HG02759 (cell line): ENCODE measurements at regions not wholly inside any gene's neighbourhood (a gene's known extent, or its start where the extent isn't known, plus 50 kb on each side); places are given as distances from the start of the nearest gene placed in this dataset.

Experiments
- ATAC-seq: cut with Tn5 transposase; IDR thresholded peaks from one replicate; pipeline ENCODE4 v1.9.1; 2021; ENCODE audit warnings: mild to moderate bottlenecking, moderate library complexity; ENCODE audit not compliant: unreplicated experiment

GRCh38 chr13:99862244-99862643 is 109.3 kb downstream of the ZIC5 start:
- ATAC-seq = no peak

GRCh38 chr13:99861771-99862170 is 109.8 kb downstream of the ZIC5 start:
- ATAC-seq = no peak

DNA sequence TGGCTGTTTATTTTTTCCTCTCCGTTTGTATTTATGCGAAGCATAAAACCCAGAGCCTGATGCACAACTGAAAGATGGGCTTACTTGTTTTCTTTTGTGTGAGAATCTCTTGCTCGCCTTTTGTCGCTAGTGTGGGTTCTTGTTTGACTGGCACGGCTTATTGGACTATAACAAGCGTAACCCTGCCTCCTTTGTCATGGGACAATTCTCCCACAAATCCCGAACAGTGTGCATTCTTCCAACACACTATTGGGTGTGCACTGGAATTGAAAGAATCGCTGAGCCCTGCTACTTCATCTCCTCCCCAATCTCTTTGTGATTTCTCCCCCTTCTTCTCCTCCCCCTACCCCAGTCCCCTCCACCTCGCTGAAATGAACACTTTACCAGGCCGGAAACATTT is 110.8 kb downstream of the ZIC5 start:
- ATAC-seq = no peak

- ATAC-seq = peak; percentile 87
Measured at GRCh38 chr13:99859178-99860177, 112.1 kb downstream of the ZIC5 start.

DNA sequence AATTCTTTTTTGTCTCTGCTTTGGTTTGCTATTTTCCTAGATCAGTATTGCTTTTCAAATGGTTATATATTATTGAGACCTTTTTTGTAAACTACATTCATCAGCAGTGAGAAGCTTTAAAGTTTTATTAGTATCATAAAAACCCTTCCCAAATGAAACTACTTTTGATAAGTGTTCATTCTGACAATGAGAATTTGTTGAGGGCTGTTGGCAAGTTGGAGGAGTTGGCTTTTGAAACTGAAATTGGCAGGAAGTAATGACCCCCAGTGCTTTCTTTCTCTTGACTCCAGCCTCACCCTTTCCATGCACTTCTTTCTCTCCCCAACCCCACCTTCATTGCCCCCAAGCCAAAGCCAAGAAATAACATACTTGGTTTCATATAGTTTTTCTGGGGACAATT is 113.8 kb downstream of the ZIC5 start:
- ATAC-seq = no peak

DNA sequence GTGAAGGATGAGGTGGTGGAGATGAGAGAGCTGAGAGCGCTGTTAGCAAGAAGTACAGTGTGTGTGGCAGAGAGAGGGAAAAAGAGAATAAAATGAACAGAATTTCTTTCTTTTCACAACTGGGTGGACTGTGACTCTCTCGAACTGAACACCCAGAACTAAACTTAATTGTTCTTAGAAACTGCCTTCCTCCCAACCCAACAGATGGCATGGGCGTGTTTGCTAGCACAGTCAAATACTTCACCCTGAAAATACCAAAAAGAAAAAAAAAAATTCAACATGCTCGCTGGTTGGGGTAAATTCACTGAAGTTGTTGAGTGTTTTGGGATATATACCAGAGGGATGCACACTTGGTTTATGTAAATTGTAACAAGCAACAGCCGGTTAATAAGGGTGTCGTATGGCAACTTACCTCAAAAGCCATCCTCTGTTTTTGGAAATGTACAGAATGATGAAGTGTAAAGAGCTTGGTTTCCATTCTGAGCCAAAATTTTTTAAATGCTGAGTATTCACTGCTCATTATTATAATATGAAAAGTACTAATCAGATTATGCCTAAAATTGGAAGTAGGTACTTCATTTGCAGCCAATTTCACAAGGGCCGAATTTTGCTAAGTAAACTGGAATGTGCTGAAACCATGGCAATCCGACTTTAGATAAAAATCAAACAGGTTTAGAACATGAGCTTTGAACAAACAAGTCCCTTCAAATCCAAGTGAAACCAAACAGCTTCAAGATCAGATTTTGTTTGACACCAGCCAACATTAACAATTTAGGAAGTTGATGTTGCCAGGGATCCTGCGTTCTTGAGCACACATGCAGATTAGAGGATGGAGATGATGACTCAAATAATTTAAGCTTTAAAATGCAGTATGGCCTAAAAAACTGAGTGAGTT is 115.8 kb downstream of the ZIC5 start:
- ATAC-seq = no peak

DNA sequence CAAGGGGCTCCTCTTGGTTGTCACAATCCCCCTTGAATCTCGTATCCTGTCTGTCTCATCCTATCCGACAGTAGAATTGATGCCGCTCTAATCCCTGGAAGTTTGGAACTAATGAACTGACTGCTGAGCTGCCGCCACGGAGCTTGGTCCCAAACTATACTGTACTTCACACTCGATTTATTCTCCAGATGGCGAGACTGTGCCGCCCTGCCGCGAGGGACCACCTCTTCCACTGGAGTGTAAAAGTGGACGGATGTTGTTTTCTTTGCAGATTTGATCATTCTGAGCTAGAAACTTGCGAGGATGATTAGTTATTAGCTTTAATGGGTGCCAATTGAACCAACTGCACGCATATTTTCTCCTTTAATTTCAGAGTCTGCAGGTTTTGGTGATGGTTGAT is 117.2 kb downstream of the ZIC5 start:
- no peak for ATAC-seq

DNA sequence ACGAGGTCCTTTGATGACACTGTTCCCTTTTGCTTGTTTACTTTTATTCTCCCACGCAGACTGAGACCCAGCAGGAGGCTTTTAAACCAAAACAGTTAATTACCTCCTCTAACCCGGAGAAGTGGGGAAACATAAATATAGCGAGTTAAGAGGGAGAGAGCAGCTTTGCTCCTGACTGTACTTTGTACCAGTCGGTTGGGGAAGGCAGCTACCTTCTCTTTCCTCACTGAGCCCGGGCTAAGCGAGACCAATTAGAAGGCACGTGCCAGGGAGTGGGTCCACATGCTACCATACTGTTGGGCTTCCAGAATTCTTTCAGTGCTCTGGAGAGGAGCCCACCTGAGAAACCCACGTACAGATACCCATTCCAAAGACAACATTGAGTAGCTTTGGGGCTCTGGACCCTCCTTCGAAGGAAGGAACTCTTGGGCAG is 124.2 kb downstream of the ZIC5 start:
- ATAC-seq = no peak

DNA sequence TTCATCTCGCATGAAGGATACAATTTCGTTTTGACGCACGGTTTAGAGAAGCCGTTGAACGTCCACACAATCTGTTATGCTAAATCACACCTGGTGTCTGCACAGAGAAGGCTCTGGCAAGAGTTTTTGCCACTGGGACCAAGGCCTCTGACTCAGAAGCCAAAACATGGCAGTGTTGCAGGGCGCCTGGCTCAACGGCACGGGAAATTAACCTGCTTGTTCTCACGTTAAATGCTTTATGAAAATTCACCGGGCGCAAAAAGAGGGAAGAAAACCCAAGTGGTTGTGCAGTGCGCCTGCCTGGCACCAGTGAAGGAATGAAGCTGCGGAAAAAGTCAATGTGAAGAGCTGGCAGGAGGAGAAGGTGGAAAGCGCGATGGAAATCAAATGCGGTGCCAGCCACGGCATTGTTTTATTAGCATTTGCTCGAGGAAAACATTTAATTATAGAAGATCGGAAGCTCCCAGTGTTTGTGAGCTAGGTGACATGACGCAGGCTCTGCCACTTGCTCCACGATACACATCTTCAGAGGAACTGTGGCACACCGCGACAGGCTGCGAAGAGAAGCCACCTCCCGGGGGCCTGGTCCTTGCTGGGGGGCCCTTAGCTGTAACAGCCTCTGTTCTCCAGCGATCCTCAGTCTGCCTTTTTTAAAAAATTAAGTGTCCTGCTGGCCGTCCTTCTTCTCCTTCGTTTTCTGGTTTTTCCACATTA is 126.2 kb downstream of the ZIC5 start:
- no peak for ATAC-seq

GRCh38 chr13:99844421-99844820 is 127.1 kb downstream of the ZIC5 start:
- no peak for ATAC-seq

GRCh38 chr13:99843872-99844271 is 127.7 kb downstream of the ZIC5 start:
- ATAC-seq = no peak

DNA sequence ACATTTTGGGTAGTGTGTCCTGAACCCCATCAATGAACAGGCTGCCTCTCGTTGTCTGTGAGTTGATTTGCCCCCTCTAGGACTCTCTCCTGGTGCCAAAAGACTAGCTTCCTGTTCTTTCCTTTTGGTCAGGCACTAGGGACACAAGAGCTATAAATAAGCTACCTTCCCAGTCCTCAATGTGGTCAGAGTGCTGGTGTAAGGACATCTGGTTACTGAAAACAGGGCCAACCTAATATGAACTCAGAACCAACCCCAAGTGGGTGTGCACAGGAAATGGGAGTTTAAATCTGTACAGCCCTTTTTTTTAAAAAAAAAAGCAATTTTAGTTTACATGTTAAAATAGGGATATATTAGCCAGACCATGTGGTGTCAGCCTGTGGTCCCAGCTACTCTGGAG is 129.2 kb downstream of the ZIC5 start:
- no peak for ATAC-seq

DNA sequence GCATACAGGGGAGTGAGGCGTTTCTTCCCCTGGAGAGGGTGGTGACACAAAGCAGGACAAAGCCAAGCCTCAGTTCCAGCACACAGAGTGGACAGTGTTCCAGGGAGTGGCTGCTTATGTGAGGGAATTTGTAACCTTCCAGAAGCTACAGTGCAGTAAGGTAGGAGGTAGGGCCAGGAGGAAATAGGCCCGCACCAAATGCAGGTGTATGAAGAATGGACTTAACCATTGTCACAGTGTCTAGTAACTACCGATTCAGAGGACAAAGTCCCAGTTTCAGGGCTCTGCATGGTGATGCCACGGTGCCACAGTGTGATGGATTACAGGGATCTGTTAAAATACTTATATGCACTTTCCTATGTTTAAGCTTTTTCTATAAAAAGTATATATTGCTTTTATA is 135.3 kb downstream of the ZIC5 start:
- ATAC-seq = no peak

DNA sequence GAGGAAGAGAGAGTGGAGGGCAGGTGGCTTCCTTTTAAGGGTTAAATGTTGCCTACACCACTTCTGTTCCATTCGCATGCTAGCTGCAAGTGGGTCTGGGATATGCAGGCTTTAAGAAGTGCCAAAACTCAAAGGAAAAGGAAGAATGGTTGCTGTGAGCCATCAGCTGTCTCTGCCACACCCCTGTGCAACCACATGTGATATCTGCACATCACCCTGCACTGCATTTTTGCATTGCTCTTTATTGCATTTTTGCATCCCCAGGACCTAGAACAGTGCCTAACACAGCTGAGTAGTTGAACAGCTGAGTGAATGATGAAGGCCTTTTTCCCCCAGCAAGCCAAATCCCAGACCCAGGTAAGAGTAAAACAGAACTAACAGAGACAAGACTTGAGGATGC is 136.1 kb downstream of the ZIC5 start:
- no peak for ATAC-seq

DNA sequence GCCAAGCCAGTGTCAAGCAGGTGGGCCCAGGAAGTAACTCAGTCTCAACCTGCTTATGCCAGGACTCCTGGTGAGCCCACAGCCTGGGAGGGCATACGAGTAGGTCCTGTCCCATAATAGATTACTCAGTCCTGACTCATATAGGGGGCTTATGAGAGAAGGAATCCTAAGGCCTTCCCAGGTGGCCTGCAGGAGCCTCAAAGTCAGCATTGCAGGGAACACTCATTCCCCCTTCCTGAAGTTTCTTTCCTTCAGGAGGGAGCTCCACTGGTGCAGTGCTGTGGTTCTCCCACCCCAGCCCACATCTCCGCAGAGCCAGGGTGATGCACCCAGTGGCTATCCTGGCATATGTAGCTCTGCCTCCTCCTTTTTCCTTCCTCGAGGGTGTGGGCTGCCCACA is 137.3 kb downstream of the ZIC5 start:
- no peak for ATAC-seq

DNA sequence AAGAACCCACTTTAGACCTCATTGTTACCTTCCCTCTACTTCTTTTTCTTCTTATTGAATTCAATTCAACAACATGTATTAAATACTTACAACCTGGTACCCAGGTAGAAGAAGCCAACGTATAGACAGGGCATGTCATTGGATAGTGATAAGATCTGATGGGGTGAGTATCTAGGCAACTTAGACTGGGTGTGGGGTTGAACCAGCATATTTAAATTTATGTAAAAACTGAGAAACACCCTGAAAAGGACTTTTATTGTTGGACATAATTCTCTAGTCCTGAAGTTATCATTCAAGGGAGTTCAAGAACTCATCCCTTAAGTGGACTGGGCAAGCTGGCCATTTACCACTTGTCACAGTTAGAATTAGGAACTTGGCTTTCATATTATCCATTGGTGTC is 139.2 kb downstream of the ZIC5 start:
- ATAC-seq = no peak

DNA sequence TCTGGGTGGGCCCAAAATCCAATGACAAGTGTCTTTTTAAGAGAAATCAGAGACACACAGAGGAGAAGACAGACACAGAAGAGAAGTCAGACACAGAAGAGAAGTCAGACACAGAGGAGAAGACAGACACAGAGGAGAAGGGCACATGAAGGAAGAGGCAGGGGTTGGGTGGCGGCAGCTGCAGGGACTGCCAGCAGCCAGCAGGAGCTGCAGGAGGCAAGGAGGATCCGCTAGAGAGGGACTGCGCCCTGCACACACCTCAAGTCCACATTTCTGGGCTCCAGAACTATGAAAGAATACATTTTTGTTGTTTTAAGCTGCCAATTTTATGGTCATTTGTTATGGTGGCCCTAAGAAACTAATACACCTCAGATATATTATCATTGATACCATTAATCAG is 140.6 kb downstream of the ZIC5 start:
- ATAC-seq = no peak

- no peak for ATAC-seq
Measured at GRCh38 chr13:99829593-99830239, 141.9 kb downstream of the ZIC5 start.

- no peak for ATAC-seq
Measured at GRCh38 chr13:99829161-99829560, 142.4 kb downstream of the ZIC5 start.

DNA sequence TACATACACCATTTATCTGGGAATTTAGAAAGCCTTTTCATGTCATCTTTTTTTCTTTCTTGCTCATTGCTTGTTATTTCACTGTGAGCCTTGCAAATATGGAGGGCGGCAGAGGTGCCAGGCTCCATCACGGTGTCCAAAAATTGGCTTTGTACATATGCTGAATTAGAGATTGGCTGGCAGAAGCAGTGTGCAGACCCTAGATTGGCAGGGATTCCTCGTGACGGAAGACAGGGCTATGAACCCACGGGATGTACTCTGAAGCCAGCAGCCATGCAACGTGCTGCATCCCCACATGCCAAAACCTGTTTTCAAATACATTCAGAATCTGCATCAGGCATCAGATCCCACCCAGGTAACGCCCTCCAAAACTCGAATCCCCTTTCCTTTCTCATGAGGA is 142.8 kb downstream of the ZIC5 start:
- no peak for ATAC-seq

- ATAC-seq = no peak
Measured at GRCh38 chr13:99828123-99828522, 143.4 kb downstream of the ZIC5 start.
